ENCODE measurements at regions not wholly inside any gene's neighbourhood (a gene's known extent, or its start where the extent isn't known, plus 50 kb on each side); places are given as distances from the start of the nearest gene placed in this dataset.

GRCh38 chrX:55167124-55167803 lies 52.9 kb upstream of the PAGE5 start:
- Histone ChIP-seq H2BK120ac (ENCODE audit: low read depth, low read length) (no peak overlapping the region), H3K23ac (ENCODE audit: low read depth, low read length) (no peak overlapping the region), H3K18ac (ENCODE audit: low read depth, low read length) (no peak overlapping the region), H2BK20ac (ENCODE audit: low read depth, low read length) (no peak overlapping the region), H3K56ac (ENCODE audit: extremely low read depth, insufficient read depth, low read length) (no peak overlapping the region), H2AK9ac (replicated peaks; ENCODE audit: low read depth, low read length, poor library complexity) (no peak overlapping the region), H3K14ac (replicated peaks; ENCODE audit: low read depth, low read length) (no peak overlapping the region), H4K8ac (ENCODE audit: low read depth in 2 of 2, low read length in 2 of 2) (no peak overlapping the region), H3K27me3 (ENCODE audit: control insufficient read depth, insufficient read depth, low read length) (peaks cover 2% of the 10 kb centered on the region; the same call in 1 of the 2 replicates), H3K4me3 (ENCODE audit: insufficient read depth, low read depth, low read length) (no peak overlapping the region), H4K5ac (ENCODE audit: low read depth, low read length) (no peak overlapping the region), H2AK5ac (ENCODE audit: low read depth, low read length) (no peak overlapping the region), H3K4me1 (ENCODE audit: control insufficient read depth, insufficient read depth, low read length) (no peaks in the 10 kb centered on the region), H2AFZ (replicated peaks; ENCODE audit: low read length, poor library complexity) (no peak overlapping the region), H3K9me3 (ENCODE audit: control insufficient read depth, insufficient read depth, low read length) (no peaks in the 10 kb centered on the region; the same call in 1 of the 2 replicates), H3K79me1 (ENCODE audit: low read depth in 1 of 2, low read length in 2 of 2) (no peaks in the 10 kb centered on the region), H3K27ac (ENCODE audit: insufficient read depth, low read length) (no peak overlapping the region), H2BK5ac (ENCODE audit: low read depth, low read length, poor library complexity, severe bottlenecking) (no peak overlapping the region), H3K4ac (ENCODE audit: low read depth, low read length) (no peak overlapping the region), H4K20me1 (ENCODE audit: insufficient read depth, low read length) (no peaks in the 10 kb centered on the region), H3K9me1 (ENCODE audit: insufficient read depth, low read length) (no peaks in the 10 kb centered on the region), H3K36me3 (ENCODE audit: control insufficient read depth, insufficient read depth, low read length) (no peaks in the 10 kb centered on the region), H2BK15ac (ENCODE audit: low read depth, low read length) (no peak overlapping the region), H3K4me2 (ENCODE audit: low read depth, low read length) (no peak overlapping the region), H4K91ac (ENCODE audit: insufficient read depth, low read depth, low read length) (no peak overlapping the region), H3K9ac (ENCODE audit: low read depth, low read length) (no peak overlapping the region)
- in situ Hi-C loops (cut with MboI; ENCODE audit: low sequenced_read_pairs) = loop anchor here (25.0 kb wide), 1 partner anchor 1570 kb away; the partner anchor contains the start of gene NBDY
- intact Hi-C loops (cut with micrococcal nuclease) = no loop called here
- BruUV-seq (replicated peaks) = no TSS peak
- CTCF ChIA-PET = no interaction called here
- TF ChIP-seq, protein P1, sequence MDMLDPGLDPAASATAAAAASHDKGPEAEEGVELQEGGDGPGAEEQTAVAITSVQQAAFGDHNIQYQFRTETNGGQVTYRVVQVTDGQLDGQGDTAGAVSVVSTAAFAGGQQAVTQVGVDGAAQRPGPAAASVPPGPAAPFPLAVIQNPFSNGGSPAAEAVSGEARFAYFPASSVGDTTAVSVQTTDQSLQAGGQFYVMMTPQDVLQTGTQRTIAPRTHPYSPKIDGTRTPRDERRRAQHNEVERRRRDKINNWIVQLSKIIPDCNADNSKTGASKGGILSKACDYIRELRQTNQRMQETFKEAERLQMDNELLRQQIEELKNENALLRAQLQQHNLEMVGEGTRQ (IDR thresholded peaks at IDR 0.05; ENCODE audit: low read depth, low read length) = no peak
- TF ChIP-seq, protein P2, sequence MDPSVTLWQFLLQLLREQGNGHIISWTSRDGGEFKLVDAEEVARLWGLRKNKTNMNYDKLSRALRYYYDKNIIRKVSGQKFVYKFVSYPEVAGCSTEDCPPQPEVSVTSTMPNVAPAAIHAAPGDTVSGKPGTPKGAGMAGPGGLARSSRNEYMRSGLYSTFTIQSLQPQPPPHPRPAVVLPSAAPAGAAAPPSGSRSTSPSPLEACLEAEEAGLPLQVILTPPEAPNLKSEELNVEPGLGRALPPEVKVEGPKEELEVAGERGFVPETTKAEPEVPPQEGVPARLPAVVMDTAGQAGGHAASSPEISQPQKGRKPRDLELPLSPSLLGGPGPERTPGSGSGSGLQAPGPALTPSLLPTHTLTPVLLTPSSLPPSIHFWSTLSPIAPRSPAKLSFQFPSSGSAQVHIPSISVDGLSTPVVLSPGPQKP (IDR thresholded peaks at IDR 0.05; ENCODE audit: borderline replicate concordance, low read depth, low read length) = no peak
- no peak for TF ChIP-seq CHD1 (IDR thresholded peaks at IDR 0.05; ENCODE audit: low read depth, low read length)
- no peak for TF ChIP-seq RAD21 (IDR thresholded peaks at IDR 0.05; ENCODE audit: low read length)
- TF ChIP-seq, protein P3, sequence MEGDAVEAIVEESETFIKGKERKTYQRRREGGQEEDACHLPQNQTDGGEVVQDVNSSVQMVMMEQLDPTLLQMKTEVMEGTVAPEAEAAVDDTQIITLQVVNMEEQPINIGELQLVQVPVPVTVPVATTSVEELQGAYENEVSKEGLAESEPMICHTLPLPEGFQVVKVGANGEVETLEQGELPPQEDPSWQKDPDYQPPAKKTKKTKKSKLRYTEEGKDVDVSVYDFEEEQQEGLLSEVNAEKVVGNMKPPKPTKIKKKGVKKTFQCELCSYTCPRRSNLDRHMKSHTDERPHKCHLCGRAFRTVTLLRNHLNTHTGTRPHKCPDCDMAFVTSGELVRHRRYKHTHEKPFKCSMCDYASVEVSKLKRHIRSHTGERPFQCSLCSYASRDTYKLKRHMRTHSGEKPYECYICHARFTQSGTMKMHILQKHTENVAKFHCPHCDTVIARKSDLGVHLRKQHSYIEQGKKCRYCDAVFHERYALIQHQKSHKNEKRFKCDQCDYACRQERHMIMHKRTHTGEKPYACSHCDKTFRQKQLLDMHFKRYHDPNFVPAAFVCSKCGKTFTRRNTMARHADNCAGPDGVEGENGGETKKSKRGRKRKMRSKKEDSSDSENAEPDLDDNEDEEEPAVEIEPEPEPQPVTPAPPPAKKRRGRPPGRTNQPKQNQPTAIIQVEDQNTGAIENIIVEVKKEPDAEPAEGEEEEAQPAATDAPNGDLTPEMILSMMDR (conservative IDR thresholded peaks at IDR 0.05; ENCODE audit: low read depth, low read length) = no peak
- dilution Hi-C loops (cut with HindIII; ENCODE audit: low sequenced_read_pairs, unreplicated experiment) = no loop called here
- no CpG with 5 or more reads among the region's 3 CpGs for WGBS, 2 experiments (ENCODE audit: extremely low coverage in 2 of 2, insufficient read length in 1 of 2)
- no peak for ATAC-seq (ENCODE audit: low read depth)
- POLR2A ChIA-PET (ENCODE audit: unreplicated experiment) = no interaction called here
- no peak for DNase-seq

Data from IMR-90 (cell line).